SK-N-SH (cell line): ENCODE measurements at regions not wholly inside any gene's neighbourhood (a gene's known extent, or its start where the extent isn't known, plus 50 kb on each side); places are given as distances from the start of the nearest gene placed in this dataset.

ENCODE experiments used
- CTCF ChIA-PET: fragments of 300-600, 350-600 bp; formaldehyde crosslinking; extraction: SDS; loops from one replicate; lab custom pipeline; 2021; lab: Yijun Ruan, JAX
- POLR2A ChIA-PET: fragments of 350-600 bp; sonication (Branson Sonifier 250); formaldehyde crosslinking; extraction: SDS; loops from one replicate; lab custom pipeline; 2020; ENCODE audit warnings: antibody characterized with exemption, inconsistent platforms; lab: Yijun Ruan, JAX
- DNase-seq: peaks from one replicate; pipeline ENCODE4 v3.0.0; 2012
- H2AFZ ChIP-seq: fragments of 200-600 bp; sonication (generic); 2 replicates; pipeline ENCODE4 v1.8.1; 2016; ENCODE audit warnings: antibody characterized with exemption, mild to moderate bottlenecking, low read depth
- H3F3A ChIP-seq: fragments of 200-600 bp; sonication (generic); replicated peaks from 2 replicates; pipeline ENCODE3; 2016; ENCODE audit warnings: antibody characterized with exemption, mild to moderate bottlenecking; ENCODE audit not compliant: insufficient read depth
- H3K27ac ChIP-seq, 2 experiments: fragments of 200-500 bp in 1 of 2; fragments of 200-600 bp in 1 of 2; sonication (Bioruptor generic) in 1 of 2; sonication (generic), shearing (Covaris generic) in 1 of 2; 2 replicates each; pipeline versions ENCODE4 v1.5.1 to v1.6.1; 2014 to 2016; ENCODE audit warnings: low read depth in 2 of 2, inconsistent platforms in 1 of 2, low read length in 1 of 2, mild to moderate bottlenecking in 1 of 2, mixed read lengths in 1 of 2
- H3K27me3 ChIP-seq: fragments of 200-600 bp; sonication (generic), shearing (Covaris generic); 2 replicates; pipeline ENCODE4 v1.6.1; 2016; ENCODE audit warnings: mixed run types; ENCODE audit not compliant: insufficient read depth
- H3K36me3 ChIP-seq, 2 experiments: fragments of 200-500 bp in 1 of 2; fragments of 200-600 bp in 1 of 2; sonication (Bioruptor generic) in 1 of 2; sonication (generic) in 1 of 2; replicated peaks in 1 of 2; 2 replicates each; pipeline versions ENCODE3 to v1.5.1; 2014 to 2016; ENCODE audit warnings: low read length in 1 of 2, mild to moderate bottlenecking in 1 of 2; ENCODE audit not compliant: insufficient read depth in 2 of 2, control insufficient read depth in 1 of 2
- H3K4me1 ChIP-seq, 2 experiments: fragments of 200-500 bp in 1 of 2; fragments of 200-600 bp in 1 of 2; sonication (Bioruptor generic) in 1 of 2; sonication (generic), shearing (Covaris generic) in 1 of 2; 2 replicates each; pipeline versions ENCODE4 v1.5.1 to v1.6.1; 2014 to 2016; ENCODE audit warnings: low read depth in 1 of 2, low read length in 1 of 2, mixed run types in 1 of 2; ENCODE audit not compliant: insufficient read depth in 2 of 2, control insufficient read depth in 1 of 2
- H3K4me2 ChIP-seq: fragments of 200-600 bp; sonication (generic), shearing (Covaris generic); 2 replicates; pipeline ENCODE4 v1.6.1; 2017; ENCODE audit warnings: mixed run types
- H3K4me3 ChIP-seq, 2 experiments: fragments of 200-500 bp in 1 of 2; fragments of 200-600 bp in 1 of 2; sonication (Bioruptor generic) in 1 of 2; sonication (generic), shearing (Covaris generic) in 1 of 2; 2 replicates each; pipeline versions ENCODE4 v1.5.1 to v1.8.1; 2014 to 2016; ENCODE audit warnings: low read depth in 2 of 2, inconsistent platforms in 1 of 2, low read length in 1 of 2, mild to moderate bottlenecking in 1 of 2, mixed read lengths in 1 of 2, moderate library complexity in 1 of 2
- H3K79me2 ChIP-seq: fragments of 200-600 bp; sonication (generic); 2 replicates; pipeline ENCODE4 v1.8.1; 2017; ENCODE audit warnings: mild to moderate bottlenecking; ENCODE audit not compliant: insufficient read depth
- H3K9ac ChIP-seq: fragments of 200-600 bp; sonication (generic); 2 replicates; pipeline ENCODE4 v1.6.1; 2017; ENCODE audit warnings: mixed run types
- H3K9me2 ChIP-seq: fragments of 200-600 bp; sonication (generic); 2 replicates; pipeline ENCODE4 v1.6.1; 2017; ENCODE audit warnings: mixed run types
- H3K9me3 ChIP-seq: fragments of 200-600 bp; sonication (generic); 2 replicates; pipeline ENCODE4 v1.6.1; 2017; ENCODE audit warnings: mixed run types, mild to moderate bottlenecking, moderate library complexity
- H4K20me1 ChIP-seq: fragments of 200-600 bp; sonication (generic); 2 replicates; pipeline ENCODE4 v1.6.1; 2017; ENCODE audit warnings: mild to moderate bottlenecking, mixed run types; ENCODE audit not compliant: insufficient read depth
- ELF1 ChIP-seq: IDR thresholded peaks from 2 replicates; pipeline ENCODE4 v1.4.0; 2012
- EZH2phosphoT487 ChIP-seq: fragments of 200-600 bp; sonication (generic); IDR thresholded peaks from 2 replicates; pipeline ENCODE4 v1.6.1; 2017; ENCODE audit warnings: low read depth, mixed run types, mild to moderate bottlenecking, antibody characterized with exemption, moderate library complexity, borderline replicate concordance
- FOXJ3 ChIP-seq: sonication (generic); formaldehyde crosslinking; IDR thresholded peaks from 2 replicates; pipeline ENCODE4 v1.5.1; 2020; ENCODE audit warnings: mild to moderate bottlenecking, missing genetic modification reagents
- GABPA ChIP-seq: IDR thresholded peaks from 2 replicates; pipeline ENCODE4 v1.4.0; 2012; ENCODE audit warnings: low read depth, mild to moderate bottlenecking
- GATA2 ChIP-seq: sonication (generic); formaldehyde crosslinking; IDR thresholded peaks from 2 replicates; pipeline ENCODE4 v1.5.0; 2020; ENCODE audit warnings: mild to moderate bottlenecking, missing genetic modification reagents
- JUND ChIP-seq: IDR thresholded peaks from 2 replicates; pipeline ENCODE4 v1.4.0; 2012
- MEF2A ChIP-seq: IDR thresholded peaks from 2 replicates; pipeline ENCODE4 v1.4.0; 2012; ENCODE audit warnings: low read depth, borderline replicate concordance
- RAD21 ChIP-seq: IDR thresholded peaks from 2 replicates; pipeline ENCODE4 v1.6.1; 2012; ENCODE audit warnings: mild to moderate bottlenecking, low read length
- RCOR1 ChIP-seq: fragments of 150-350 bp; IDR thresholded peaks from 2 replicates; pipeline ENCODE4 v1.6.1; 2017; ENCODE audit warnings: antibody characterized with exemption, low read length
- RFX5 ChIP-seq: IDR thresholded peaks from 2 replicates; pipeline ENCODE4 v1.6.1; 2012; ENCODE audit warnings: mild to moderate bottlenecking, improper control_type of control experiment, low read length
- SMC3 ChIP-seq: IDR thresholded peaks from 2 replicates; pipeline ENCODE4 v1.6.1; 2012; ENCODE audit warnings: low read depth, low read length, improper control_type of control experiment
- TAF1 ChIP-seq: IDR thresholded peaks from 2 replicates; pipeline ENCODE4 v1.6.1; 2012; ENCODE audit warnings: low read depth, mild to moderate bottlenecking, low read length, moderate library complexity, borderline replicate concordance
- YY1 ChIP-seq: IDR thresholded peaks from 2 replicates; pipeline ENCODE4 v1.4.0; 2012; ENCODE audit warnings: low read depth, mild to moderate bottlenecking
- WGBS: methylation state at CpG from one replicate; pipeline ENCODE4 v1.1.6; 2017; ENCODE audit warnings: low lambda C conversion rate; 5-methylcytosine and 5-hydroxymethylcytosine counted together
- TF ChIP-seq, protein P1 (sequence below): IDR thresholded peaks from 2 replicates; pipeline ENCODE4; 2012
- TF ChIP-seq, protein P2 (sequence below): fragments of 200-600 bp; sonication (generic); IDR thresholded peaks from 2 replicates; pipeline ENCODE4 v1.6.1; 2017; ENCODE audit warnings: antibody characterized with exemption, mild to moderate bottlenecking, moderate library complexity
- TF ChIP-seq, protein P3 (sequence below): IDR thresholded peaks from 2 replicates; pipeline ENCODE4 v1.4.0; 2012; ENCODE audit warnings: low read depth, borderline replicate concordance
- TF ChIP-seq, protein P4 (sequence below): fragments of 150-350 bp; IDR thresholded peaks from 2 replicates; pipeline ENCODE4 v1.6.1; 2016; ENCODE audit warnings: mild to moderate bottlenecking, low read depth, low read length
- TF ChIP-seq, protein P5 (sequence below): fragments of 150-350 bp; IDR thresholded peaks from 2 replicates; pipeline ENCODE4 v1.6.1; 2017; ENCODE audit warnings: antibody characterized with exemption, low read length, low read depth, borderline replicate concordance

DNA sequence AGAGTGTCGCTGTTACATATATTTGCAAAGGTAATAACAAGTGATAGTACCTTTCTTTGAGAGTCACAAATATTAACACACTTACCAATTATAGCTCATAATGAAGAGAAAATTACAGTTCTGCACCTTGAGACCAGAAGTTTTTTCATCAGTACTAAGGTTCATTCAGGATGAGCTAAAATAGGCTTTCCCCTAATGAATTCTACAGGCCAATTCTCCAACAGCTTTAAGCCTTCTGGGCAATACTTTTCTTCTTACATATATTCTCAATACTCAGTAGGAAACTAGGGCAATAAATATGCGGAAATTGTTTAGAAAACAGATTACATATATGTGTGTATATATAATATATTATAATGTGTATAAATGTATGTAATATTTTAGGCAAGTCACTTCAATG, 2672.8 kb upstream of the PCDH20 start:
- no peaks in the 10 kb centered on the region for H3K79me2 ChIP-seq
- ChIA-PET CTCF (no interaction called here), POLR2A (no interaction called here)
- no peak overlapping the region for H3K9ac ChIP-seq
- H3K4me2 ChIP-seq, result no peak overlapping the region
- H3K27me3 ChIP-seq, result no peaks in the 10 kb centered on the region
- H2AFZ ChIP-seq, result no peak overlapping the region
- TF ChIP-seq YY1, result no peak
- TF ChIP-seq EZH2phosphoT487, result no peak
- TF ChIP-seq FOXJ3 (CRISPR knock-in tag), result no peak
- no peak for TF ChIP-seq JUND
- TF ChIP-seq MEF2A, result no peak
- TF ChIP-seq RCOR1, result no peak
- no peak for TF ChIP-seq RFX5
- TF ChIP-seq RAD21, result no peak
- TF ChIP-seq, protein P1, sequence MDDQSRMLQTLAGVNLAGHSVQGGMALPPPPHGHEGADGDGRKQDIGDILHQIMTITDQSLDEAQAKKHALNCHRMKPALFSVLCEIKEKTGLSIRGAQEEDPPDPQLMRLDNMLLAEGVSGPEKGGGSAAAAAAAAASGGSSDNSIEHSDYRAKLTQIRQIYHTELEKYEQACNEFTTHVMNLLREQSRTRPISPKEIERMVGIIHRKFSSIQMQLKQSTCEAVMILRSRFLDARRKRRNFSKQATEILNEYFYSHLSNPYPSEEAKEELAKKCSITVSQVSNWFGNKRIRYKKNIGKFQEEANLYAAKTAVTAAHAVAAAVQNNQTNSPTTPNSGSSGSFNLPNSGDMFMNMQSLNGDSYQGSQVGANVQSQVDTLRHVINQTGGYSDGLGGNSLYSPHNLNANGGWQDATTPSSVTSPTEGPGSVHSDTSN, result no peak
- TF ChIP-seq, protein P2, sequence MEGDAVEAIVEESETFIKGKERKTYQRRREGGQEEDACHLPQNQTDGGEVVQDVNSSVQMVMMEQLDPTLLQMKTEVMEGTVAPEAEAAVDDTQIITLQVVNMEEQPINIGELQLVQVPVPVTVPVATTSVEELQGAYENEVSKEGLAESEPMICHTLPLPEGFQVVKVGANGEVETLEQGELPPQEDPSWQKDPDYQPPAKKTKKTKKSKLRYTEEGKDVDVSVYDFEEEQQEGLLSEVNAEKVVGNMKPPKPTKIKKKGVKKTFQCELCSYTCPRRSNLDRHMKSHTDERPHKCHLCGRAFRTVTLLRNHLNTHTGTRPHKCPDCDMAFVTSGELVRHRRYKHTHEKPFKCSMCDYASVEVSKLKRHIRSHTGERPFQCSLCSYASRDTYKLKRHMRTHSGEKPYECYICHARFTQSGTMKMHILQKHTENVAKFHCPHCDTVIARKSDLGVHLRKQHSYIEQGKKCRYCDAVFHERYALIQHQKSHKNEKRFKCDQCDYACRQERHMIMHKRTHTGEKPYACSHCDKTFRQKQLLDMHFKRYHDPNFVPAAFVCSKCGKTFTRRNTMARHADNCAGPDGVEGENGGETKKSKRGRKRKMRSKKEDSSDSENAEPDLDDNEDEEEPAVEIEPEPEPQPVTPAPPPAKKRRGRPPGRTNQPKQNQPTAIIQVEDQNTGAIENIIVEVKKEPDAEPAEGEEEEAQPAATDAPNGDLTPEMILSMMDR, result no peak
- H4K20me1 ChIP-seq, result no peaks in the 10 kb centered on the region
- no peak overlapping the region for H3K27ac ChIP-seq
- H3K36me3 ChIP-seq, result no peaks in the 10 kb centered on the region
- no peaks in the 10 kb centered on the region for H3K4me1 ChIP-seq
- H3K9me3 ChIP-seq, result no peaks in the 10 kb centered on the region
- 76% methylated on average over 2 of the region's 2 CpGs for WGBS
- DNase-seq, result no peak
- H3F3A ChIP-seq, result no peaks in the 10 kb centered on the region
- no peak overlapping the region for H3K4me3 ChIP-seq
- no peaks in the 10 kb centered on the region for H3K9me2 ChIP-seq

DNA sequence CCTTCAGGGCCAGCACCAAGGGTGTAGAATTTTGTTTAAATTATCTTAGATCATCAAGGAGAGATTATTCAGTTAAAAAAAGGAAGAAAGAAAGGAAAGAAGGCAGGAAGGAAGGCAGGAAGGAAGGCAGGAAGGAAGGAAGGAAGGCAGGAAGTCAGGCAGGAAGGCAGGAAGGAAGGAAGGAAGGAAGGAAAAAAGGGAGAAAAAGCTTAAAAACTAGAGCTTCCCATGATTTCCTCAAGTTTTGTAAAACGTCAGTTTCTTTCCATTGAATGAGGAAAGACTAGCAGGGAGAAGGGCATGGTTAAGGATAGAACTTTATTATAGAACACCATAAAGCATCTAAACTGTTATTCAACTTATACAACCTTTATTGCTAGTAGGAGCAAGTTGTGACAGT, 2672.0 kb upstream of the PCDH20 start:
- no peaks in the 10 kb centered on the region for H3K9me3 ChIP-seq
- ChIA-PET POLR2A (no interaction called here), CTCF (no interaction called here)
- H3K79me2 ChIP-seq, result no peaks in the 10 kb centered on the region
- no peak overlapping the region for H3K4me3 ChIP-seq
- H3K27me3 ChIP-seq, result no peaks in the 10 kb centered on the region
- H3K9me2 ChIP-seq, result no peaks in the 10 kb centered on the region
- H3K27ac ChIP-seq, result no peak overlapping the region
- no peak overlapping the region for H2AFZ ChIP-seq
- H3K9ac ChIP-seq, result no peak overlapping the region
- H3K4me1 ChIP-seq, result no peaks in the 10 kb centered on the region
- no peaks in the 10 kb centered on the region for H4K20me1 ChIP-seq
- no peak for DNase-seq
- no peak overlapping the region for H3K4me2 ChIP-seq
- no peaks in the 10 kb centered on the region for H3K36me3 ChIP-seq
- H3F3A ChIP-seq, result no peaks in the 10 kb centered on the region
- 50% methylated on average over 1 of the region's 1 CpG for WGBS
- TF ChIP-seq MEF2A, result no peak
- TF ChIP-seq, protein P3, sequence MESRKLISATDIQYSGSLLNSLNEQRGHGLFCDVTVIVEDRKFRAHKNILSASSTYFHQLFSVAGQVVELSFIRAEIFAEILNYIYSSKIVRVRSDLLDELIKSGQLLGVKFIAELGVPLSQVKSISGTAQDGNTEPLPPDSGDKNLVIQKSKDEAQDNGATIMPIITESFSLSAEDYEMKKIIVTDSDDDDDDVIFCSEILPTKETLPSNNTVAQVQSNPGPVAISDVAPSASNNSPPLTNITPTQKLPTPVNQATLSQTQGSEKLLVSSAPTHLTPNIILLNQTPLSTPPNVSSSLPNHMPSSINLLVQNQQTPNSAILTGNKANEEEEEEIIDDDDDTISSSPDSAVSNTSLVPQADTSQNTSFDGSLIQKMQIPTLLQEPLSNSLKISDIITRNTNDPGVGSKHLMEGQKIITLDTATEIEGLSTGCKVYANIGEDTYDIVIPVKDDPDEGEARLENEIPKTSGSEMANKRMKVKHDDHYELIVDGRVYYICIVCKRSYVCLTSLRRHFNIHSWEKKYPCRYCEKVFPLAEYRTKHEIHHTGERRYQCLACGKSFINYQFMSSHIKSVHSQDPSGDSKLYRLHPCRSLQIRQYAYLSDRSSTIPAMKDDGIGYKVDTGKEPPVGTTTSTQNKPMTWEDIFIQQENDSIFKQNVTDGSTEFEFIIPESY, result no peak
- TF ChIP-seq, protein P4, sequence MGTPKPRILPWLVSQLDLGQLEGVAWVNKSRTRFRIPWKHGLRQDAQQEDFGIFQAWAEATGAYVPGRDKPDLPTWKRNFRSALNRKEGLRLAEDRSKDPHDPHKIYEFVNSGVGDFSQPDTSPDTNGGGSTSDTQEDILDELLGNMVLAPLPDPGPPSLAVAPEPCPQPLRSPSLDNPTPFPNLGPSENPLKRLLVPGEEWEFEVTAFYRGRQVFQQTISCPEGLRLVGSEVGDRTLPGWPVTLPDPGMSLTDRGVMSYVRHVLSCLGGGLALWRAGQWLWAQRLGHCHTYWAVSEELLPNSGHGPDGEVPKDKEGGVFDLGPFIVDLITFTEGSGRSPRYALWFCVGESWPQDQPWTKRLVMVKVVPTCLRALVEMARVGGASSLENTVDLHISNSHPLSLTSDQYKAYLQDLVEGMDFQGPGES, result no peak
- TF ChIP-seq, protein P2, result no peak
- no peak for TF ChIP-seq TAF1
- no peak for TF ChIP-seq JUND
- TF ChIP-seq, protein P5, sequence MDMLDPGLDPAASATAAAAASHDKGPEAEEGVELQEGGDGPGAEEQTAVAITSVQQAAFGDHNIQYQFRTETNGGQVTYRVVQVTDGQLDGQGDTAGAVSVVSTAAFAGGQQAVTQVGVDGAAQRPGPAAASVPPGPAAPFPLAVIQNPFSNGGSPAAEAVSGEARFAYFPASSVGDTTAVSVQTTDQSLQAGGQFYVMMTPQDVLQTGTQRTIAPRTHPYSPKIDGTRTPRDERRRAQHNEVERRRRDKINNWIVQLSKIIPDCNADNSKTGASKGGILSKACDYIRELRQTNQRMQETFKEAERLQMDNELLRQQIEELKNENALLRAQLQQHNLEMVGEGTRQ, result no peak
- TF ChIP-seq ELF1, result no peak
- TF ChIP-seq, protein P1, result no peak
- TF ChIP-seq SMC3, result no peak
- TF ChIP-seq GATA2 (CRISPR knock-in tag), result no peak
- no peak for TF ChIP-seq GABPA
